Activated naive CD4-positive, alpha-beta T cell treated with anti-CD3 and anti-CD28 coated beads, Interleukin-2, amount 50 U/mL, for 16 hours (primary cell): ENCODE measurements at regions not wholly inside any gene's neighbourhood (a gene's known extent, or its start where the extent isn't known, plus 50 kb on each side); places are given as distances from the start of the nearest gene placed in this dataset.

Experiments used
- DNase-seq: peaks from one replicate; pipeline ENCODE4 v3.0.0-alpha.2; 2020

DNA sequence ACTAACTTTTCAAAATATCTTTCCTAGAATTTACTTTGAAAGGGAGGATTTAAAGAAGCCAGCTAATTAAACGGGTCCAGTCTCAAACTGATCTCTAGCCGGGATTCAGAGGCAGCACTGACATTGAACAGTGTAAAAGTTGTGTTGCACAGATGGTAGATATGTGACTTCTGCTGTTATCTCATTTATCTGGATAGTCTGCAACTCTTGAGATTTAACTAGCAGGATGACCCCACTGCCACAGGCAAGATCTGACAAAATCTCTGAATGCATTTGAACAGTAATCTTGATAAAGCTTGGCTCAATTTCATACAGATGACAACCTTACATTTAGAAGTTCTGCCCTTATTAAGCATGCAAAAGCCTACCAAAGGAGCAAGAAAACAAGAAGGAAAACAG, 138.0 kb upstream of the CPNE8 start:
- no peak for DNase-seq

DNA sequence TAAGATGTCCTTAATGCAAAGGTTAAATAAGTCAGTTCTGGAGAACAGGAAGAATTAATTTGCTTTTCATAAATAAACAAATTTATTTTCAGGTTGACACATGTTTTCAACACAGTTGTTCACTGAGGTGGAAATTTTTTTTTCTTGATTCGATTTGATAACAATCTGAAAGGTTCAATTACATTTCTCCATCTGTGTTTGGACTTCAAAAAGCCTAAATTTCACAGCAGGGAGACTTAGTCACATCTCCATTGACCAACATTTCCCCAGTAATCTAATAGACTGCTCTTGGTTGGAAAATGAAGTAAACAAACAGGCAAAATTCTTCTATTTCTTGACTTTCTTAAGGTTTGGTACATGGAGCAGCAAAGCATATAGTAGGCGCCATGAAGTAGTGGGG, 134.9 kb upstream of the CPNE8 start:
- no peak for DNase-seq

- no peak for DNase-seq
Measured at GRCh38 chr12:39037115-39037514, 131.7 kb upstream of the CPNE8 start.

DNA sequence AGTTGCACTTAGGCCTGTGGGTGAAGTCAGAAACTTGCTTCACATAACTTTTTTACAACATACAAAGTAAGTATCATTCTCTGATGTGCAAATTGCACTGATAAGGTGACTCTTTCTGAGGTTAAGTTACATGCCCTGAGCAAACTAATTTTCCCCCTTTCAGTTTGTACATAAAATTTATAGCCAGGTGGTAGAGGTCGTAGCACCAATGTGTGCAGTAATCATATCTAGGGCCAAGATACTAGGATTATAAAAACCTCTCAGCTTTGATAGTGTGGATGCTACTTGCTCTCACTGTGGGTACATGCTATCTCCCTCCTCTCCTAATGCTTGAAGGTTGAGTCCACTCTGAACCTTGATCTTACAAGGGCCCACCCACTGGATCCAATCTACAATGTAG, 130.7 kb upstream of the CPNE8 start:
- DNase-seq, result no peak

GRCh38 chr12:39033782-39034181, 128.4 kb upstream of the CPNE8 start:
- DNase-seq, result no peak

DNA sequence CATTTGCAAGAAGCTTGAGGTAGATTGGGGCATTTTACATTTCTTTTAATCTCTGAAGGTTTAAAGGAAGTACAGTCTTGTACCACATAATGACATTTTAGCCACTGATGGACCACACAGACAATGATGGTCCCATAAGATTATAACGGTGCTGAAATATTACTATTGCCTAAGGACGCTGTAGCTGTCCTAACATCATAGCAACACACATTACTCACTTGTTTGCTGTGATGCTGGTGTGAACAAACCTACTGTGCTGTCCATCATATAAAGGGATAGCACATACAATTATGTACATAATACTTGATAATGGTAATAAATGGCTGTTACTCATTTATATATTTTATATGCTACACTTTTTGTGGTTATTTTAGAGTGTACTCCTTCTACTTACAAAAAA, 127.1 kb upstream of the CPNE8 start:
- no peak for DNase-seq

DNA sequence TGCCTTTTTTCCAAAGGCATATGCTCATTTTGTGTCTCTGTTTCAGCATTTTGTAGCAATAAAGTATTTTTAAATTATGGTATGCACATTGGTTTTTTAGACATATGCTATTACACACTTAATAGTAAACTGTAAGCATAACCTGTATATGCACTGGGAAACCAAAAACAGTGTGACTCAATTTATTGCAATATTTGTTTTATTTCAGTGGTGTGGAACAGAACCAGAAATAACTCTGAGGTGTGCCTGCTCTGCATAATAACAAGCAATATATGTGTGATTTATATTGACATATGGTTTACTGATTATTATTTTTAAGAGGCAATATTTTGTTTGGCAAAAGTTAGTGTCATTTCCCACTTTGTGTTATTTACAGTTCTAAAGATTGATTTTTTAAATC, 126.6 kb upstream of the CPNE8 start:
- DNase-seq, result no peak

DNA sequence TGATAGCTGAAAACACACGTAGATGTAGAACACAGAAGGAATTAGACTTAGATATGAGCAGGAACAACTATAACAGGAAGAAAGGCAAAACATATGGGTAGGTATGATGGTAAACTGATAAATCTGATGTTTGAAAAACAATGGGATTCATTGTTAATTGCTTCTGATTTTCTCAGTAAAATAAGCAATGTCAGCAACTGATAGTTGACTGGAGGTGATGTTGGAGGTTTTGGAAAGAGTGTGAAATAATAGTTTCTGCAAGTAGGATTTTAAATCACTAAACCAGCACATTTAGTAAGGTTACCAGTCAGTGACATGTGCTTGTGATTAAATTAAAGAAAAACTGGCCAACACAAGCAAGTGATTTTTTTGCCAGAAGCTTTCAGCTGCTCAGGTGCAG, 123.0 kb upstream of the CPNE8 start:
- DNase-seq, result no peak

GRCh38 chr12:39012870-39013269, 107.5 kb upstream of the CPNE8 start:
- DNase-seq, result no peak

DNA sequence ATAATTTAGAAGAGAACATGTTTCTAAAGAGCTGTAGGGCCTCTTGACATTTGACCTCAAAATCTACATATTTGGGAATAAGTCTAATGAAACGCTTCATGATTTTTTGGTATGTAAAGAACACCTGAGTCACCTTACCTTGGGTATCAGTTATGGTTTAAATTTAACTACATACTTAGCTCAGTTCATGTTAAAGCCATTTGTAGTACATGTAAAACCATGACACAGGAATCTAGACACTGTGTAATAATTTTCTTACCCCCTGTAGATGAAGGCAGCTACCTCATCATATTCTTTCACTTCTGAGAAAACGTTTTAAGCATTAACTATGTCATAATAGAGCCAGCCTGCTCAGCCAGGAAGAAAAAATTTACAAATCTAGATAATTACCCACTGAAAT, 105.8 kb upstream of the CPNE8 start:
- DNase-seq, result no peak

GRCh38 chr12:39010406-39010805, 105.0 kb upstream of the CPNE8 start:
- no peak for DNase-seq

GRCh38 chr12:39007619-39008018, 102.2 kb upstream of the CPNE8 start:
- no peak for DNase-seq

DNA sequence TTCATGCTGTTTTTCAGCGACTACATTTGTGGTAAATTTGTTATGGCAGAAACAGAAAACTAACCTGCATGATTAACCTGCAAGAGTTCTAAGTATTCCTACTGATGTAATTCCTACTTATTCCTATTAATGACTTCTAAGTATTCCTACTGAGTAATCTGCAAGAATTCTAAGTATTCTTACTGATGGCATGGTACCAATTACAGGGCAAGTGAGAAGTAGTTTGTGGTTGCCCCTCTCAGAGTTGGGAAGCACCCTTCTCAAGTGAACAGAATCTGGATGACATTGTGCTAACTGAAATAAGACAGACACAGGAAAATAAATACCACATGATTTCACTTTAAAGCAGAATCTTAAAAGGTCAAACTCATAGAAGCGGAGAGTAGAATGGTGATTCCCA, 100.9 kb upstream of the CPNE8 start:
- DNase-seq, result no peak

DNA sequence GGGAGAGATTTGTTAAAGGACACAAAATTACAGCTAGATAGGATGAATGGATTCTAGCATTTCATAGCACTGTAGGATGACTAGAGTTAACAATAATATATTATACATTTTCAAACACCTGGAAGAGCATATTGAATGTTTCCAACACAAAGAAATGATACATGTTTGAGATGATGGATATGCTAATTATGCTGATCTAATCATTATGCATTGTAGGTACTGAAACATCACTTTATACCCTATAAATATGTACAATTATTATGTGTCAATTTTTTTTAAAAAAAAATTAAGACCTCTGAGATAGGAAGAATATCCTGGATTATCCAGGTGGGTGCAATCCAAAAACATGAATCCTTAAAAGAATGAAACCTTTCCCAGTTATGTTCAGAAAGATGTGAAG, 100.3 kb upstream of the CPNE8 start:
- no peak for DNase-seq

DNA sequence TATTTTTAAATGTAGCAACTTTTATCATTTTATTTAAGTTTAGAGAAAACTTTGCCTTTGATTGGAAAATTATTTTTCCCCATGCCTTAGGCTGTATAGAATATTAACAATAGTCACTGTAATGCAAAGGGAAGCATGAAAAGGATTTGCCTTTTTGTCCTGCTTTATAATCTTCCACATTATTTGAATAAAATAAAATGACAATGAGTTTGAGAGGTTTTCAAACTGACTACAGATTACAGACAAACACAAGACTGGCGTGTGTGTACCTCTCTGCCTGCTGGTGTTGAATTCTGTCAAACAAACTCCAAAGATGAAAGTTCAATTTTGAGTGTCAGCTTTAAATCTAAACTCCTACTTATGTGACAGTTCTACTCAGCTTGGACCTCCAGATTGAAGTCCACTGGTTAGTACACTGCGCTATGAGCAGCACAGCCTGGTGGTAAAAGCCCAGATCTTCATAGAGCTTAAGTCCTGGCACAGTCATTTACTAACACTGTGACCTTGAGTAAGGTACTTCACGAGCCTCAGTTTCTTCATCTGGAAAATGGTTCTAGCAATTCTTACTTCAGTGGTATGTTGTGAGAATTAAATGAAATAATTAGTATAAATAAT, 98.3 kb upstream of the CPNE8 start:
- no peak for DNase-seq

DNA sequence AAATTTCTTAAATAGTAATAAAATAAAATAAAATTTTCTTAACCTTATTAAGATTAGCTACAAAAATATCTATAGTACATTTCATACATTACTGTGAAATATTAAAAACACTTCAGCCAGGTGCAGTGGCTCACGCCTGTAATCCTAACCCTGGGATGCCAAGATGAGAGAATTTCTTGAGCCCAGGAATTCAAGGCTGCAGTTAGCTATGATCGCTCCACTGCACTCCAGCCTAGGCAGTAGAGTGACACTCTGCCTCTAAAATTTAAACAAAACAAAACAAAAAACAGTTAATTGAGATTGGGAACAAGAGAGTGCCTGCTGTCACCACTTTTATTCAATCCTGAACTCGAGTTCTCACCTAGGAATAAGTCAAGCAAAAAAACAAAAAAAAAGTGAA, 95.0 kb upstream of the CPNE8 start:
- no peak for DNase-seq

- DNase-seq, result no peak
Measured at GRCh38 chr12:38998887-38999482, 93.6 kb upstream of the CPNE8 start.

- no peak for DNase-seq
Measured at GRCh38 chr12:38995249-38995648, 89.9 kb upstream of the CPNE8 start.

DNA sequence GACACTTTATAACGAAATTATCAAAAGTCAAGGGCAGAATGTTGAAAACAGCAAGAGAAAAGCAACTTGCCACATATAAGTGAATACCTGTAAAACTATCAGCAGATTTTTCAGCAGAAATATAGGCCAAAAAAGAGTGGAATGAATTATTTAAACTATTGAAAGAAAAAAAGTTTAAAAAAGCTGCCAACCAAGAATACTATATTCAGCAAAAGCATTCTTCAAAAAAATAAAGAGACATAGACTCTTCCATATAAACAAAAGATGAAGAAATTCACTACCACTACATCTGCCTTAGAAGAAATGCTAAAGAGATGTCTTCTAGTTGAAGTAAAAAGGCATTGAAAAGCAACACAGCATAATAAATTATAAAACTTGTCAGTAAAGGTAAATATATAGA, 80.6 kb upstream of the CPNE8 start:
- no peak for DNase-seq

- no peak for DNase-seq
Measured at GRCh38 chr12:38984388-38984787, 79.0 kb upstream of the CPNE8 start.

DNA sequence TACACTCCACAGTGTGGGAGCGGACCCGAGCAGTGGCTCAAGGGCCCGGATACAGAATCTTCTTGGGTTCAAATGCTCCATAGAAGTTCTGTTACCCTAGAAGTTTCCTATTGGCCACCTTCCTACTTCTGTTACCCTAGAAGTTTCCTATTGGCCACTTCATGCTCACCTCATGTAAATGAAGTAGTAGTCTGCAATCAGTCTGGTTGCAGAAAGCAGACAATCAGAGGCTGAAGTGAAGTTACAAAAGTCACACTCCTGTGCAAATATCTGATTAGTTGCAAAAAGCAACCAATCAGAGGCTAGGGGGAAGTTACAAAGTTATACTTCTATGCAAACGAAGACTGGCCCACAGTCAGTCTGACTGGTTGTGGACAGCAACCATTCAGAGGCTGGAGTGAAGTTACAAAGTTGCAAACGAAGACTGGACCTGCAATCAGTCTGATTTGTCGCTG, 77.8 kb upstream of the CPNE8 start:
- no peak for DNase-seq

GRCh38 chr12:38977132-38977531, 71.7 kb upstream of the CPNE8 start:
- no peak for DNase-seq

DNA sequence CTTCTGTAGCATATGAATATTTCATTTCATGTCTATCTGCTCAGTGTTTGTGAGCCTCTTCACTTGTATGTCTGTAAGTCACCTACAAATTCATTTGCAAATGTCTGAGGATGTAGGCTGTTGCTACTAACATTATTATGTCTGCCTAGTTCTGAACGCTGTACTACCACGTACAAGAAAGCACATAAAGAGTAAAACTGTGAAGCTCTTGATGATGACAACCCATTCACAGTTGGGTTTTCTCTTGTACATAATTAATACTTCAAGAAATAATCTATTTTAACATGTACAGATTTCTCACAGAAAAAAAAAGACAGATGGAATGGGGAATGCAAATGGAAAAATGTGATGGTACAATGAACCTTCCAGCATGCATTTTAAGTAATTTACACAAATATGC, 64.3 kb upstream of the CPNE8 start:
- no peak for DNase-seq

- no peak for DNase-seq
Measured at GRCh38 chr12:38961683-38962082, 56.3 kb upstream of the CPNE8 start.

GRCh38 chr12:38961012-38961411, 55.6 kb upstream of the CPNE8 start:
- no peak for DNase-seq
